Activated CD4-positive, alpha-beta memory T cell treated with anti-CD3 and anti-CD28 coated beads for 36 hours (primary cell): ENCODE measurements at regions not wholly inside any gene's neighbourhood (a gene's known extent, or its start where the extent isn't known, plus 50 kb on each side); places are given as distances from the start of the nearest gene placed in this dataset.

Experiments
- CTCF ChIA-PET: fragments of 350-600 bp; sonication (Branson Sonifier 250); formaldehyde crosslinking; loops from one replicate; lab custom pipeline; 2021; ENCODE audit warnings: antibody characterized with exemption, inconsistent platforms; lab: Charles Lee
- POLR2A ChIA-PET: fragments of 350-600 bp; sonication (Branson Sonifier 250); formaldehyde crosslinking; loops from one replicate; lab custom pipeline; 2021; ENCODE audit warnings: antibody characterized with exemption; lab: Charles Lee
- DNase-seq: peaks from one replicate; pipeline ENCODE4 v3.0.0-alpha.2; 2020
- H3K27ac Mint-ChIP-seq: one replicate; pipeline ENCODE4 v1.8.0; 2021; ENCODE audit warnings: mixed read lengths
- H3K27me3 Mint-ChIP-seq: one replicate; pipeline ENCODE4 v1.8.0; 2021; ENCODE audit warnings: mixed read lengths
- H3K36me3 Mint-ChIP-seq: one replicate; pipeline ENCODE4 v1.8.0; 2021; ENCODE audit warnings: mixed read lengths
- H3K4me1 Mint-ChIP-seq: one replicate; pipeline ENCODE4 v1.8.0; 2021; ENCODE audit warnings: low read depth, mixed read lengths
- H3K4me3 Mint-ChIP-seq: one replicate; pipeline ENCODE4 v1.8.0; 2021; ENCODE audit warnings: mild to moderate bottlenecking, mixed read lengths
- H3K9me3 Mint-ChIP-seq: one replicate; pipeline ENCODE4 v1.8.0; 2021; ENCODE audit warnings: mixed read lengths
- intact Hi-C: fragments of 100-400 bp; cut with micrococcal nuclease; formaldehyde crosslinking; loops from one replicate; pipeline ENCODE4 v1.15.1; 2023

DNA sequence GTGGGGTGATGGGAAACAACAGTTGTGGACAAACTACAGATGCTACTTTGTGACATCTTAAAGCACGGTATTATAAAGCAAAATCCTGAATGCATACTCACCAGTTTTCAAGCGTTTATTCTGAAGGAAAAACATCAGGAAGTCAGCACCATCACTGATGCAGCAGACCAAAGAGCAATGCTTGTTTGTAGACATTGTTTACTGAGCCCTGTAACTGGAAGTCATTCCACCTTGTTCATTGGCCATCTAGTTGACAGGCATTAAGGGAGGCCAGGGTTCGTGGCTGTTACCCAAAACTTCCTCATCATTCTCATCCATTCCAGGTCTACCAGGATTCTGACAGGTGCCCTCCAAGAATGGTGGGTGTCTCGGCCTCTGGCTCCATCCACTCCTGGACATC lies 55.3 kb upstream of the FAM204A start:
- ChIA-PET CTCF (no interaction called here), POLR2A (no interaction called here)
- no peaks in the 10 kb centered on the region for H3K36me3 Mint-ChIP-seq
- intact Hi-C loops: no loop called here
- H3K4me3 Mint-ChIP-seq: no peak overlapping the region
- H3K4me1 Mint-ChIP-seq: peaks cover 4% of the 10 kb centered on the region
- no peak overlapping the region for H3K27ac Mint-ChIP-seq
- DNase-seq: no peak
- H3K27me3 Mint-ChIP-seq: peaks cover 4% of the 10 kb centered on the region
- H3K9me3 Mint-ChIP-seq: no peaks in the 10 kb centered on the region

GRCh38 chr10:118395947-118396346 lies 53.8 kb upstream of the FAM204A start:
- Mint-ChIP-seq H3K4me1 (peaks cover 4% of the 10 kb centered on the region), H3K27me3 (peaks cover 8% of the 10 kb centered on the region), H3K9me3 (no peaks in the 10 kb centered on the region), H3K27ac (no peak overlapping the region), H3K4me3 (no peak overlapping the region), H3K36me3 (no peaks in the 10 kb centered on the region)
- DNase-seq: no peak
- intact Hi-C loops: no loop called here
- ChIA-PET POLR2A (no interaction called here), CTCF (no interaction called here)

- no peak overlapping the region for H3K4me3 Mint-ChIP-seq
- ChIA-PET CTCF (no interaction called here), POLR2A (no interaction called here)
- peaks cover 4% of the 10 kb centered on the region for H3K4me1 Mint-ChIP-seq
- peaks cover 15% of the 10 kb centered on the region for H3K27me3 Mint-ChIP-seq
- no peaks in the 10 kb centered on the region for H3K9me3 Mint-ChIP-seq
- no peaks in the 10 kb centered on the region for H3K36me3 Mint-ChIP-seq
- H3K27ac Mint-ChIP-seq: no peak overlapping the region
- intact Hi-C loops: no loop called here
- DNase-seq: no peak
These were observed 52.4 kb upstream of the FAM204A start for GRCh38 chr10:118394301-118395200.

DNA sequence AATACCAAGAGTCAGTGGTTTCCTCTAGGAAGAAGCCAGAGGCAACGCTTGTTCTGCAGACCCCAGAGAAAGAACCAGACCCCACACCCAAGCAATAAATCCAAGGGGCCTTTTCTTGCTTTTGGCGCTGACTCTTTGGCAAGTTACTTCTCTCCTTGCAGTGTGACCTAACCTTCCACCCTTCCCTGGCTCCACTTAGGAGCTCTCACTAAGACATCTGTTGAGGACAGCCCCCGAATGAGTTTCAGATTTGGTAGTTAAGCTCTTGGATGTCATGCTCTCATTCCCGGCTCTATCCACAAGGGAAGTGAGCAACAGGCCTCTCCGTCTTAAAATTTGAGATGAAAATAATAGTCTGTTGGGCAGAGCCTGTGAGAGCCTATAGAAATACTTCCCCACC lies 50.6 kb upstream of the FAM204A start:
- no peak for DNase-seq
- Mint-ChIP-seq H3K27ac (no peak overlapping the region), H3K4me1 (peaks cover 4% of the 10 kb centered on the region), H3K36me3 (no peaks in the 10 kb centered on the region), H3K9me3 (no peaks in the 10 kb centered on the region), H3K4me3 (no peak overlapping the region), H3K27me3 (peaks cover 20% of the 10 kb centered on the region)
- POLR2A ChIA-PET: no interaction called here
- CTCF ChIA-PET: no interaction called here
- intact Hi-C loops: no loop called here
